Prostate gland (tissue), 2 donors: ENCODE measurements at regions not wholly inside any gene's neighbourhood (a gene's known extent, or its start where the extent isn't known, plus 50 kb on each side); places are given as distances from the start of the nearest gene placed in this dataset.
A peak's percentile ranks its signal among the peaks of the same experiment; 100 is the strongest.

Source experiments
- DNase-seq: peaks from one replicate; pipeline ENCODE4 v3.0.0-alpha.2; 2019; ENCODE audit warnings: low spot score
- H3K27ac ChIP-seq, 2 donors: fragments of 200-600 bp; sonication (generic); 2 replicates each; pipeline ENCODE4 v1.5.1; 2017 to 2019
- H3K27me3 ChIP-seq: fragments of 200-600 bp; sonication (generic); replicated peaks from 2 replicates; pipeline ENCODE4 v1.5.1; 2019; ENCODE audit not compliant: insufficient read depth
- H3K36me3 ChIP-seq, 2 donors: fragments of 200-600 bp; sonication (generic); 1 replicate in 1 of 2; 2 replicates in 1 of 2; pipeline versions ENCODE4 v1.5.1 to v1.8.1; 2017 to 2019
- H3K4me1 ChIP-seq: fragments of 200-600 bp; sonication (generic); replicated peaks from 2 replicates; pipeline ENCODE4 v1.5.1; 2019
- H3K4me3 ChIP-seq, 2 donors: fragments of 200-600 bp; sonication (generic); 2 replicates each; pipeline ENCODE4 v1.5.1; 2017 to 2019
- H3K9me3 ChIP-seq: fragments of 200-600 bp; sonication (generic); 2 replicates; pipeline ENCODE4 v1.5.1; 2017
- POLR2A ChIP-seq: fragments of 450-650 bp; IDR thresholded peaks from one replicate; pipeline ENCODE4 v1.6.1; 2016; ENCODE audit warnings: antibody characterized with exemption, mild to moderate bottlenecking
- POLR2AphosphoS5 ChIP-seq: sonication (generic); formaldehyde crosslinking; IDR thresholded peaks from one replicate; pipeline ENCODE4 v1.6.1; 2017; ENCODE audit warnings: antibody characterized with exemption
- WGBS: methylation state at CpG from one replicate; pipeline ENCODE4 v1.1.5; 2018; 5-methylcytosine and 5-hydroxymethylcytosine counted together
- intact Hi-C: fragments of 100-400 bp; cut with DNase I; formaldehyde crosslinking; loops from one replicate; pipeline ENCODE4 v1.14.2; 2022
- TF ChIP-seq, protein P1 (sequence below), 4 experiments: fragments of 200-600 bp in 2 of 4; fragments of 450-650 bp in 2 of 4; sonication (generic) in 2 of 4; IDR thresholded peaks; 1 replicate in 3 of 4; 2 replicates in 1 of 4; pipeline ENCODE4 v1.5.1; 2016 to 2019; ENCODE audit warnings: antibody characterized with exemption in 4 of 4, mild to moderate bottlenecking in 2 of 4, moderate library complexity in 2 of 4

DNA sequence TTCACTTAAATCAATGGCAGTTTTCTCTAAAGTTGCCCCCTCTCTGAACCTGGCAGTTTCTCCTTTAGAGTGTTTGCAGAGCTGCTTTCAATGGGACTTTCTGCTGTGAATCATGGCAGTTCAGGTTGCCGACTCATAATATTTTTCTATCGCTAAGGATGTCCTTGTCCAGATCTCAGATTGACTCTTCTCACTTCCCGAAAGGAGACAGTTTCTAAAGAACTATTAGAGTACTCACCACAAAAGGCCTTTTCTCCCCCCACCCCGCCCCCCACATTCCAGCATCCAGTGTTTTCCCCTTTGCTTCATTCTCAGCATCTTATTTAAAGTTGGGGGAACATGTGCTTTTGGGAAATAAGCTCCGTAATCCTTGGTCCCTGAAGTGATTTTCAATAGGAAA, 443.5 kb upstream of the KLF4 start:
- no peaks in the 10 kb centered on the region for H3K36me3 ChIP-seq
- TF ChIP-seq, protein P1, sequence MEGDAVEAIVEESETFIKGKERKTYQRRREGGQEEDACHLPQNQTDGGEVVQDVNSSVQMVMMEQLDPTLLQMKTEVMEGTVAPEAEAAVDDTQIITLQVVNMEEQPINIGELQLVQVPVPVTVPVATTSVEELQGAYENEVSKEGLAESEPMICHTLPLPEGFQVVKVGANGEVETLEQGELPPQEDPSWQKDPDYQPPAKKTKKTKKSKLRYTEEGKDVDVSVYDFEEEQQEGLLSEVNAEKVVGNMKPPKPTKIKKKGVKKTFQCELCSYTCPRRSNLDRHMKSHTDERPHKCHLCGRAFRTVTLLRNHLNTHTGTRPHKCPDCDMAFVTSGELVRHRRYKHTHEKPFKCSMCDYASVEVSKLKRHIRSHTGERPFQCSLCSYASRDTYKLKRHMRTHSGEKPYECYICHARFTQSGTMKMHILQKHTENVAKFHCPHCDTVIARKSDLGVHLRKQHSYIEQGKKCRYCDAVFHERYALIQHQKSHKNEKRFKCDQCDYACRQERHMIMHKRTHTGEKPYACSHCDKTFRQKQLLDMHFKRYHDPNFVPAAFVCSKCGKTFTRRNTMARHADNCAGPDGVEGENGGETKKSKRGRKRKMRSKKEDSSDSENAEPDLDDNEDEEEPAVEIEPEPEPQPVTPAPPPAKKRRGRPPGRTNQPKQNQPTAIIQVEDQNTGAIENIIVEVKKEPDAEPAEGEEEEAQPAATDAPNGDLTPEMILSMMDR (IDR thresholded peaks at IDR 0.05): no peak
- no peak for TF ChIP-seq POLR2A
- TF ChIP-seq POLR2AphosphoS5: no peak
- DNase-seq: no peak
- 76% methylated on average over 5 of the region's 5 CpGs for WGBS
- H3K4me1 ChIP-seq: no peaks in the 10 kb centered on the region
- no peak overlapping the region for H3K27ac ChIP-seq
- no peaks in the 10 kb centered on the region for H3K27me3 ChIP-seq
- intact Hi-C loops: no loop called here
- H3K9me3 ChIP-seq: no peaks in the 10 kb centered on the region
- no peak overlapping the region for H3K4me3 ChIP-seq

DNA sequence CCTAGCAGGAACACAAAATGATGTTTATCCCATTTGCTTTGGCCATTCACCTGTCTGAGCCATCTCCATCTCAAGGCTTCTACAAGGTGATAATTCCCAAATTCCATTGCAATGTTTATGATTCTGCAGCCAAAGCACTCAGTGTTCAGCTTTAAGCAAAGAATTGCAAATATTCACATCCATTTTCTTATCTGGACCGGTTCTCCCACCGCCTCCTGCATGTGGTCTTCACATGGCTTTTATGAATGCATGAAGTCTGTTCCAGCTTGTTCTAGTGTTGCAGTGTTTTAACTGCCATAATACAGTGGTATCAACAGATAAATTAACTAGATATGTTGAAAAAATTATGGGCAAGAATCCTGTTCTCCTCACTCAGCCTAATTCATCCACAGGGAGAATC, 443.0 kb upstream of the KLF4 start:
- Histone ChIP-seq H3K4me3 (no peak overlapping the region), H3K27ac (no peak overlapping the region), H3K9me3 (no peaks in the 10 kb centered on the region), H3K4me1 (no peaks in the 10 kb centered on the region), H3K36me3 (no peaks in the 10 kb centered on the region), H3K27me3 (no peaks in the 10 kb centered on the region)
- DNase-seq: no peak
- whole genome bisulfite sequencing: 54% methylated on average over 2 of the region's 2 CpGs
- intact Hi-C loops: no loop called here
- no peak for TF ChIP-seq POLR2A
- TF ChIP-seq, protein P1 (IDR thresholded peaks at IDR 0.05): no peak
- no peak for TF ChIP-seq POLR2AphosphoS5

DNA sequence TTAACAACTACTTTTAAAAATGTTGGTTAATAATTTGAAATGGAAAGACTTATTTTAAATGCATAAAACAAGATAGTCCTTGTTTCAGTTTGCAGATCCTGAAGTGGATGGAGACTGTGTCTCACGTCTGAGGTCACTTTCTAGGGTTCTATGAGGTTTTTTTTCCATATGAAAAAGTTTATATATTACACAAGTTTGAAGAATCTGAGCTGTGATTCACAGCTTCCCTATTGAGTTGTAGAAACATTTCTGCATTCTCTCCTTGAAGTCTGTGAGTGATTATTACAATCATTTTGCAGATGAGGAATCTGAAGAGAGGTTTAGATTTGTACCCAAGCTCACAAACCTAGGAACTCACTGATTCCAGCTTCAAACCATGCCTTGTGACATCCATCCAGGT, 442.5 kb upstream of the KLF4 start:
- H3K9me3 ChIP-seq: no peaks in the 10 kb centered on the region
- WGBS: 92% methylated on average over 1 of the region's 1 CpG
- H3K4me1 ChIP-seq: no peaks in the 10 kb centered on the region
- no peak overlapping the region for H3K27ac ChIP-seq
- H3K27me3 ChIP-seq: no peaks in the 10 kb centered on the region
- TF ChIP-seq POLR2AphosphoS5 (no peak), POLR2A (no peak)
- TF ChIP-seq, protein P1 (IDR thresholded peaks at IDR 0.05): no peak
- H3K36me3 ChIP-seq: no peaks in the 10 kb centered on the region
- DNase-seq: no peak
- H3K4me3 ChIP-seq: no peak overlapping the region
- intact Hi-C loops: no loop called here

DNA sequence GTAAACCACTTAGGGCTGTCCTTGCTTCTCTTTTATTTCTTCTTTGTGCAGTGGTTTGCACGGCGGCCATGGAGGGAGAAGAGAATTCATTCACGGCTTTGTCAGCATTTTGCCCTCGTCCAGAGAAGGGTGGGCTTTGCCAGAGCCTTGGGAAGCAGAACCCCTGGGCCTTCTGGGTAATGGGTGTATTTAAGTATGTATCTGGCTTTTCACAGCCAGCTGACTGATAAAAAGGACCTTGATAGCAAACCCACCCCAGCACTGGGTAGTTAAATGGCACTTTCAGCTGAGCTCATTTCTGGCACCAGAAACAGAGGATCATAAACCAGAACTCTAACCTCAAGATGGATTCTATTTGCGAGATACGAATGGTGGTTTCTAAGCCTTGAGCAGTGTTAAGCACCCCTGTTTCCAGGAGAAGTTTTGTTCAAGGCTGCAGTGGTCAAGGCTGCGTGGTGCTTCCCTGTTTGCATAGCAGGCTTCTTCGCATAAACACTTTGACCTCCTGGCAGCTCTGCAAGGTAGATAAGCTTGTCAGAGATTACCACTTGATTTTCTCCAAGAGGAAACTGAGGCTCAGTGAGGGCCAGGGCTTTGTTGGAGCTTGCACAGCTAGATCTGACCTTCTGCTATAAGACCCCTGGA, 441.6 kb upstream of the KLF4 start:
- TF ChIP-seq POLR2A (no peak), POLR2AphosphoS5 (no peak)
- TF ChIP-seq, protein P1 (IDR thresholded peaks at IDR 0.05): no peak
- no peaks in the 10 kb centered on the region for H3K4me1 ChIP-seq
- intact Hi-C loops: no loop called here
- H3K4me3 ChIP-seq: no peak overlapping the region
- H3K27me3 ChIP-seq: no peaks in the 10 kb centered on the region
- no peak overlapping the region for H3K27ac ChIP-seq
- WGBS: 83% methylated on average over 8 of the region's 8 CpGs
- no peaks in the 10 kb centered on the region for H3K36me3 ChIP-seq
- DNase-seq: no peak
- no peaks in the 10 kb centered on the region for H3K9me3 ChIP-seq

DNA sequence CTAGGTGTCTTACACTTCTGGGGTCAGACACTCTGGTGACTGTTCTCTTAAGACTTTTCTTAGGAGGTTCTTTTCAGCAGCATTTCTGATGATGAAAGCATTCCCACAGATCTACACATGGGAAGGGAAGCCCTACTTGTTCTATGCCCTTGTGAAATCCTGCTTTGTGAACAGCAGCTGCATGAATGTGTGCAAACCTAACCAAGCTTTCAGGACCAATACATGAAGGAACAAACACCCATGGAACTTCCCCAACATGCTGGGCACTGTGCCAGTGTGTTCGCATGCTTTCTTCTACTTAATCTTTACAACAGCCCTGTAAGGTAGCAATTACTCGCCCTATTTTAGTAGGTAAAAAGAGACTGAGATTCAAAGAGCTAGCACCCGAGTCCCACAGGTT, 439.9 kb upstream of the KLF4 start:
- intact Hi-C loops: no loop called here
- 31% methylated on average over 3 of the region's 3 CpGs for WGBS
- no peaks in the 10 kb centered on the region for H3K9me3 ChIP-seq
- H3K4me3 ChIP-seq: no peak overlapping the region
- H3K4me1 ChIP-seq: no peaks in the 10 kb centered on the region
- peak; percentile 58 for DNase-seq
- TF ChIP-seq, protein P1 (IDR thresholded peaks at IDR 0.05): no peak
- TF ChIP-seq POLR2A: no peak
- no peaks in the 10 kb centered on the region for H3K27me3 ChIP-seq
- H3K36me3 ChIP-seq: no peaks in the 10 kb centered on the region
- H3K27ac ChIP-seq: no peak overlapping the region
